IMR-90 (cell line): ENCODE measurements at regions not wholly inside any gene's neighbourhood (a gene's known extent, or its start where the extent isn't known, plus 50 kb on each side); places are given as distances from the start of the nearest gene placed in this dataset.

ENCODE experiments used
- ATAC-seq: fragments of 200-7000 bp; cut with Tn5 transposase; 2 replicates; pipeline ENCODE4 v1.9.1; 2020; ENCODE audit warnings: low read depth, mild to moderate bottlenecking, moderate library complexity
- BruUV-seq: library from RNA; stranded (reverse); fragments of 400-500 nt; replicated peaks from 2 replicates; lab custom pipeline; 2021; lab: Mats Ljungman, UMichigan
- CTCF ChIA-PET: fragments of 300-600 bp; formaldehyde crosslinking; extraction: SDS; loops from one replicate; lab custom pipeline; 2021; ENCODE audit warnings: antibody characterized with exemption; lab: Yijun Ruan, JAX
- POLR2A ChIA-PET: fragments of 300-600 bp; sonication (Branson Sonifier 250); formaldehyde crosslinking; loops from one replicate; lab custom pipeline; 2022; ENCODE audit warnings: antibody characterized with exemption; ENCODE audit not compliant: unreplicated experiment; lab: Charles Lee
- DNase-seq: peaks from one replicate; pipeline ENCODE4 v3.0.0; 2013
- H2AFZ ChIP-seq: replicated peaks from 2 replicates; pipeline ENCODE3; 2013; ENCODE audit warnings: low read length, mild to moderate bottlenecking; ENCODE audit not compliant: poor library complexity
- H2AK5ac ChIP-seq: 2 replicates; pipeline ENCODE4 v1.6.1; 2013; ENCODE audit warnings: low read depth, low read length, inconsistent platforms
- H2AK9ac ChIP-seq: replicated peaks from 2 replicates; pipeline ENCODE3; 2013; ENCODE audit warnings: mild to moderate bottlenecking, low read depth, low read length, moderate library complexity; ENCODE audit not compliant: poor library complexity
- H2BK120ac ChIP-seq: 2 replicates; pipeline ENCODE4 v1.6.1; 2013; ENCODE audit warnings: low read depth, low read length, inconsistent platforms
- H2BK15ac ChIP-seq: 3 replicates; pipeline ENCODE4 v1.6.1; 2013; ENCODE audit warnings: low read depth, low read length, inconsistent platforms
- H2BK20ac ChIP-seq: 2 replicates; pipeline ENCODE4 v1.6.1; 2013; ENCODE audit warnings: low read depth, mild to moderate bottlenecking, inconsistent platforms, low read length, moderate library complexity
- H2BK5ac ChIP-seq: 2 replicates; pipeline ENCODE4 v1.6.1; 2013; ENCODE audit warnings: mild to moderate bottlenecking, low read depth, low read length, inconsistent platforms; ENCODE audit not compliant: poor library complexity, severe bottlenecking
- H3K14ac ChIP-seq: replicated peaks from 2 replicates; pipeline ENCODE4 v1.6.1; 2013; ENCODE audit warnings: low read depth, low read length, inconsistent platforms
- H3K18ac ChIP-seq: 2 replicates; pipeline ENCODE4 v1.6.1; 2013; ENCODE audit warnings: low read depth, low read length, control low read depth
- H3K23ac ChIP-seq: 2 replicates; pipeline ENCODE4 v1.6.1; 2013; ENCODE audit warnings: low read depth, low read length, inconsistent platforms
- H3K27ac ChIP-seq: 2 replicates; pipeline ENCODE4 v1.5.1; 2013; ENCODE audit warnings: mild to moderate bottlenecking, control low read depth, low read length; ENCODE audit not compliant: insufficient read depth
- H3K27me3 ChIP-seq: 2 replicates; pipeline ENCODE4 v1.6.1; 2013; ENCODE audit warnings: low read length; ENCODE audit not compliant: control insufficient read depth, insufficient read depth
- H3K36me3 ChIP-seq: 2 replicates; pipeline ENCODE4 v1.6.1; 2013; ENCODE audit warnings: low read length, mixed read lengths; ENCODE audit not compliant: control insufficient read depth, insufficient read depth
- H3K4ac ChIP-seq: 2 replicates; pipeline ENCODE4 v1.6.1; 2013; ENCODE audit warnings: low read depth, low read length, inconsistent platforms
- H3K4me1 ChIP-seq: 2 replicates; pipeline ENCODE4 v1.6.1; 2013; ENCODE audit warnings: low read length, mixed read lengths; ENCODE audit not compliant: control insufficient read depth, insufficient read depth
- H3K4me2 ChIP-seq: 2 replicates; pipeline ENCODE4 v1.6.1; 2013; ENCODE audit warnings: low read depth, mild to moderate bottlenecking, control low read depth, low read length, moderate library complexity
- H3K4me3 ChIP-seq: 2 replicates; pipeline ENCODE4 v1.5.1; 2013; ENCODE audit warnings: low read depth, mild to moderate bottlenecking, control low read depth, low read length, moderate library complexity; ENCODE audit not compliant: insufficient read depth
- H3K56ac ChIP-seq: 2 replicates; pipeline ENCODE4 v1.6.1; 2013; ENCODE audit warnings: low read length, inconsistent platforms; ENCODE audit not compliant: insufficient read depth; ENCODE audit errors: extremely low read depth
- H3K79me1 ChIP-seq, 2 experiments: 2 replicates each; pipeline ENCODE4 v1.6.1; 2013; ENCODE audit warnings: low read length in 2 of 2, inconsistent platforms in 1 of 2, low read depth in 1 of 2
- H3K9ac ChIP-seq: 2 replicates; pipeline ENCODE4 v1.6.1; 2013; ENCODE audit warnings: low read depth, low read length, control low read depth
- H3K9me1 ChIP-seq: 2 replicates; pipeline ENCODE4 v1.6.1; 2013; ENCODE audit warnings: low read length, inconsistent platforms; ENCODE audit not compliant: insufficient read depth
- H3K9me3 ChIP-seq: 2 replicates; pipeline ENCODE4 v1.6.1; 2013; ENCODE audit warnings: low read length; ENCODE audit not compliant: control insufficient read depth, insufficient read depth
- H4K20me1 ChIP-seq: 2 replicates; pipeline ENCODE4 v1.6.1; 2013; ENCODE audit warnings: low read length, inconsistent platforms; ENCODE audit not compliant: insufficient read depth
- H4K5ac ChIP-seq: 2 replicates; pipeline ENCODE4 v1.6.1; 2013; ENCODE audit warnings: mild to moderate bottlenecking, low read depth, low read length, control low read depth
- H4K8ac ChIP-seq, 2 experiments: 2 replicates each; pipeline ENCODE4 v1.6.1; 2013; ENCODE audit warnings: low read depth in 2 of 2, low read length in 2 of 2, control low read depth in 1 of 2, inconsistent platforms in 1 of 2
- H4K91ac ChIP-seq: 2 replicates; pipeline ENCODE4 v1.6.1; 2013; ENCODE audit warnings: low read depth, low read length, inconsistent platforms; ENCODE audit not compliant: insufficient read depth
- BHLHE40 ChIP-seq: fragments of 150-350 bp; IDR thresholded peaks from 2 replicates; pipeline ENCODE4 v1.6.1; 2016; ENCODE audit warnings: mild to moderate bottlenecking, low read depth, low read length
- CTCF ChIP-seq: conservative IDR thresholded peaks from 2 replicates; pipeline ENCODE4 v1.5.1; 2012; ENCODE audit warnings: mild to moderate bottlenecking, low read depth, low read length, improper control_type of control experiment
- ELK1 ChIP-seq: fragments of 150-350 bp; IDR thresholded peaks from 2 replicates; pipeline ENCODE4 v1.6.1; 2016; ENCODE audit warnings: low read depth, mild to moderate bottlenecking, low read length, moderate library complexity, borderline replicate concordance
- FOS ChIP-seq: fragments of 150-350 bp; IDR thresholded peaks from 2 replicates; pipeline ENCODE4 v1.6.1; 2016; ENCODE audit warnings: low read depth, low read length
- MAFK ChIP-seq: IDR thresholded peaks from 2 replicates; pipeline ENCODE4 v1.6.1; 2012; ENCODE audit warnings: low read depth, low read length, improper control_type of control experiment
- MAZ ChIP-seq: IDR thresholded peaks from 2 replicates; pipeline ENCODE4 v1.6.1; 2012; ENCODE audit warnings: low read depth, mild to moderate bottlenecking, low read length, improper control_type of control experiment, moderate library complexity, borderline replicate concordance
- POLR2A ChIP-seq: IDR thresholded peaks from 2 replicates; pipeline ENCODE4 v1.6.1; 2012; ENCODE audit warnings: mild to moderate bottlenecking, low read depth, low read length
- RAD21 ChIP-seq: IDR thresholded peaks from 2 replicates; pipeline ENCODE4 v1.6.1; 2012; ENCODE audit warnings: low read length, improper control_type of control experiment
- RFX5 ChIP-seq: IDR thresholded peaks from 2 replicates; pipeline ENCODE4 v1.8.0; 2012; ENCODE audit warnings: low read depth, mild to moderate bottlenecking, low read length, moderate library complexity
- SMC3 ChIP-seq: fragments of 150-350 bp; IDR thresholded peaks from 2 replicates; pipeline ENCODE4 v1.6.1; 2016; ENCODE audit warnings: low read depth, mild to moderate bottlenecking, antibody characterized with exemption, low read length, moderate library complexity
- WGBS, 2 experiments: methylation state at CpG; one replicate each; pipeline versions ENCODE4 v1.1.5 to v1.1.7; 2013; ENCODE audit warnings: missing lambda C conversion rate in 2 of 2; ENCODE audit not compliant: insufficient read length in 1 of 2; ENCODE audit errors: extremely low coverage in 2 of 2; 5-methylcytosine and 5-hydroxymethylcytosine counted together
- dilution Hi-C: fragments of 300-500 bp; cut with HindIII; formaldehyde crosslinking; loops from one replicate; pipeline ENCODE4 v1.14.3; 2018; ENCODE audit warnings: low sequenced_read_pairs; ENCODE audit not compliant: unreplicated experiment
- in situ Hi-C: fragments of 300-500 bp; cut with MboI; formaldehyde crosslinking; loops from 3 replicates; pipeline ENCODE4 v1.14.3; 2019; ENCODE audit warnings: low sequenced_read_pairs, inconsistent platforms, mixed read lengths
- intact Hi-C: fragments of 100-400 bp; cut with micrococcal nuclease; formaldehyde crosslinking; loops from 2 replicates; pipeline ENCODE4 v1.10.0; 2022

DNA sequence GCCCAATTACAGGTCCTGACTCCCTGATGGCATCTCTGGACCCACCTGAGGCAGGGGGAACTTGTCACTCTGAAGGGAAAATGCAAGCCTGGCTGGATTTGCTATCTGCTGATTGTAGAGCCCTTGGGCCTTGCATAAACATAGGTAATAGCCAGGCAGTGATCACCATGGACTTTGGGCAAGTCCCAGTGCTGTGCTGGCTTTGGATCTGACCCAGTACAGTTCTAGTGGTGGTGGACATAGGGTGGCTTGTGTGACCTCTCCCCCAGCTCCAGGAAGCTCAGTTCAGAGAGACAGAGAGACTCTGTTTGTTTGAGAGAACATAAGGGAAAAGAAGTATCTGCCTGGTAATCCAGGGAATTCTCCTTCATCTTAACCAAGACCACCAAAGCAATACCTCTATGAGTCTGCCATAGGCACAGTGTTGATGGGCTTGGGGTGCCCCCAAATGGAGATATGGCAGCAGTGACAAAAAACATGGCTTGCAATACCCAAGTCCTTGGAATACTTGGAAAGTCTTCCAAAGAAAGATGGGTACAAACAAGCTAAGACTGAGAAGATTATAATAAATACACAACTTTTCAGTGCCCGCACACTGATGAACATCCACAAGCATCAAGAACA is 348.5 kb downstream of the PYDC2 start:
- no peak overlapping the region for H3K4me2 ChIP-seq
- no peak overlapping the region for H2AK9ac ChIP-seq
- ATAC-seq: no peak
- no peak overlapping the region for H3K4ac ChIP-seq
- H3K9me1 ChIP-seq: no peaks in the 10 kb centered on the region
- intact Hi-C loops: no loop called here
- H3K23ac ChIP-seq: no peak overlapping the region
- CTCF ChIA-PET: no interaction called here
- no peaks in the 10 kb centered on the region for H3K36me3 ChIP-seq
- in situ Hi-C loops: no loop called here
- BruUV-seq: no TSS peak
- no peak overlapping the region for H2AFZ ChIP-seq
- peaks cover 25% of the 10 kb centered on the region for H3K9me3 ChIP-seq
- no peak overlapping the region for H4K8ac ChIP-seq
- POLR2A ChIA-PET: no interaction called here
- dilution Hi-C loops: no loop called here
- H3K27me3 ChIP-seq: no peaks in the 10 kb centered on the region
- H2BK120ac ChIP-seq: no peak overlapping the region
- no peak overlapping the region for H3K4me3 ChIP-seq
- H2BK15ac ChIP-seq: no peak overlapping the region
- WGBS, 2 experiments: no CpG with 5 or more reads among the region's 1 CpG
- no peaks in the 10 kb centered on the region for H3K4me1 ChIP-seq
- H3K14ac ChIP-seq: no peak overlapping the region
- no peaks in the 10 kb centered on the region for H4K20me1 ChIP-seq
- no peak overlapping the region for H3K9ac ChIP-seq
- no peaks in the 10 kb centered on the region for H3K79me1 ChIP-seq
- H2AK5ac ChIP-seq: no peak overlapping the region
- no peak overlapping the region for H3K27ac ChIP-seq
- H2BK5ac ChIP-seq: no peak overlapping the region
- H3K56ac ChIP-seq: no peak overlapping the region
- no peak overlapping the region for H4K91ac ChIP-seq
- no peak overlapping the region for H3K18ac ChIP-seq
- no peak overlapping the region for H2BK20ac ChIP-seq
- no peak for DNase-seq
- no peak for TF ChIP-seq RFX5
- TF ChIP-seq FOS: no peak
- TF ChIP-seq POLR2A: no peak
- TF ChIP-seq CTCF: no peak
- no peak for TF ChIP-seq MAZ
- TF ChIP-seq ELK1: no peak
- TF ChIP-seq RAD21: no peak
- TF ChIP-seq BHLHE40: no peak
- TF ChIP-seq MAFK: no peak
- TF ChIP-seq SMC3: no peak
- no peak overlapping the region for H4K5ac ChIP-seq
